ENCODE measurements at regions not wholly inside any gene's neighbourhood (a gene's known extent, or its start where the extent isn't known, plus 50 kb on each side); places are given as distances from the start of the nearest gene placed in this dataset.

- Histone ChIP-seq H2AK5ac (ENCODE audit: low read depth, low read length) (peak overlapping the region; percentile 48), H3K79me1 (ENCODE audit: low read depth, low read length) (no peaks in the 10 kb centered on the region), H2BK5ac (ENCODE audit: low read length) (no peak overlapping the region), H3K36me3 (replicated peaks in 1 of 2; ENCODE audit: control insufficient read depth in 2 of 2, insufficient read depth in 2 of 2, low read length in 2 of 2) (no peaks in the 10 kb centered on the region), H3K4me2 (ENCODE audit: insufficient read depth, low read length, poor library complexity, severe bottlenecking) (no peak overlapping the region), H3K23ac (ENCODE audit: low read depth, low read length, poor library complexity) (no peak overlapping the region), H2BK120ac (ENCODE audit: low read depth, low read length) (no peak overlapping the region), H2BK15ac (ENCODE audit: low read length) (peak overlapping the region; percentile 17), H3K14ac (ENCODE audit: low read length) (no peak overlapping the region), H3K18ac (ENCODE audit: low read length) (peak overlapping the region; percentile 61), H3K9me3 (replicated peaks in 1 of 2; ENCODE audit: control insufficient read depth in 2 of 2, insufficient read depth in 1 of 2, low read depth in 1 of 2, low read length in 2 of 2) (no peaks in the 10 kb centered on the region), H4K8ac (ENCODE audit: low read depth, low read length) (no peak overlapping the region), H4K91ac (ENCODE audit: low read depth, low read length, poor library complexity) (no peak overlapping the region), H2BK12ac (ENCODE audit: low read length) (no peak overlapping the region), H3K27me3 (ENCODE audit: control insufficient read depth in 3 of 3, insufficient read depth in 3 of 3, low read depth in 1 of 3, low read length in 3 of 3) (peaks cover 0 to 13% (median 0%) of the 10 kb centered on the region in 3 experiments), H2AFZ (ENCODE audit: low read length) (no peak overlapping the region), H3K9ac (ENCODE audit: low read depth, low read length, poor library complexity) (no peak overlapping the region), H3K4me3 (ENCODE audit: low read length in 2 of 2) (no peak overlapping the region), H3K4me1 (ENCODE audit: control insufficient read depth in 2 of 2, insufficient read depth in 1 of 2, low read depth in 1 of 2, low read length in 2 of 2) (peaks cover 2 to 17% of the 10 kb centered on the region in 2 donors), H3K4ac (ENCODE audit: low read length) (no peak overlapping the region), H3K27ac (replicated peaks; ENCODE audit: low read length) (no peak overlapping the region)
- WGBS, 2 donors (ENCODE audit: extremely low coverage in 2 of 2, insufficient read length in 2 of 2, insufficient replicate concordance in 1 of 2), result no CpG with 5 or more reads among the region's 2 CpGs
- no peak for DNase-seq (ENCODE audit: low spot score)
These were observed 206.1 kb upstream of the PHYHIPL start for GRCh38 chr10:58970160-58970915.

- no peak overlapping the region for H2BK15ac ChIP-seq (ENCODE audit: low read length)
- no peak overlapping the region for H2BK5ac ChIP-seq (ENCODE audit: low read length)
- H4K91ac ChIP-seq (ENCODE audit: low read depth, low read length, poor library complexity), result no peak overlapping the region
- no peak overlapping the region for H2BK12ac ChIP-seq (ENCODE audit: low read length)
- no peak overlapping the region for H3K23ac ChIP-seq (ENCODE audit: low read depth, low read length, poor library complexity)
- H3K27me3 ChIP-seq (ENCODE audit: control insufficient read depth in 3 of 3, insufficient read depth in 3 of 3, low read depth in 1 of 3, low read length in 3 of 3), result peaks cover 0 to 9% (median 0%) of the 10 kb centered on the region in 3 experiments
- H3K4me2 ChIP-seq (ENCODE audit: insufficient read depth, low read length, poor library complexity, severe bottlenecking), result no peak overlapping the region
- H3K4ac ChIP-seq (ENCODE audit: low read length), result no peak overlapping the region
- no peak overlapping the region for H3K27ac ChIP-seq (replicated peaks; ENCODE audit: low read length)
- no peaks in the 10 kb centered on the region for H3K79me1 ChIP-seq (ENCODE audit: low read depth, low read length)
- peaks cover 2 to 15% of the 10 kb centered on the region in 2 donors for H3K4me1 ChIP-seq (ENCODE audit: control insufficient read depth in 2 of 2, insufficient read depth in 1 of 2, low read depth in 1 of 2, low read length in 2 of 2)
- H3K9me3 ChIP-seq (replicated peaks in 1 of 2; ENCODE audit: control insufficient read depth in 2 of 2, insufficient read depth in 1 of 2, low read depth in 1 of 2, low read length in 2 of 2), result no peaks in the 10 kb centered on the region
- no peak overlapping the region for H2AFZ ChIP-seq (ENCODE audit: low read length)
- H3K36me3 ChIP-seq (replicated peaks in 1 of 2; ENCODE audit: control insufficient read depth in 2 of 2, insufficient read depth in 2 of 2, low read length in 2 of 2), result no peaks in the 10 kb centered on the region
- DNase-seq (ENCODE audit: low spot score), result no peak
- H2BK120ac ChIP-seq (ENCODE audit: low read depth, low read length), result no peak overlapping the region
- H3K9ac ChIP-seq (ENCODE audit: low read depth, low read length, poor library complexity), result no peak overlapping the region
- H4K8ac ChIP-seq (ENCODE audit: low read depth, low read length), result no peak overlapping the region
- H3K18ac ChIP-seq (ENCODE audit: low read length), result no peak overlapping the region
- no peak overlapping the region for H3K4me3 ChIP-seq (ENCODE audit: low read length in 2 of 2)
- H2AK5ac ChIP-seq (ENCODE audit: low read depth, low read length), result no peak overlapping the region
- H3K14ac ChIP-seq (ENCODE audit: low read length), result no peak overlapping the region
These were observed 205.2 kb upstream of the PHYHIPL start for GRCh38 chr10:58971211-58971610.

GRCh38 chr10:58971796-58972491 lies 204.5 kb upstream of the PHYHIPL start:
- H2BK5ac ChIP-seq (ENCODE audit: low read length), result no peak overlapping the region
- H2AFZ ChIP-seq (ENCODE audit: low read length), result no peak overlapping the region
- H2AK5ac ChIP-seq (ENCODE audit: low read depth, low read length), result no peak overlapping the region
- H3K4me3 ChIP-seq (ENCODE audit: low read length in 2 of 2), result no peak overlapping the region
- no peaks in the 10 kb centered on the region for H3K9me3 ChIP-seq (replicated peaks in 1 of 2; ENCODE audit: control insufficient read depth in 2 of 2, insufficient read depth in 1 of 2, low read depth in 1 of 2, low read length in 2 of 2)
- peaks cover 0 to 9% (median 0%) of the 10 kb centered on the region in 3 experiments for H3K27me3 ChIP-seq (ENCODE audit: control insufficient read depth in 3 of 3, insufficient read depth in 3 of 3, low read depth in 1 of 3, low read length in 3 of 3)
- H4K91ac ChIP-seq (ENCODE audit: low read depth, low read length, poor library complexity), result no peak overlapping the region
- H4K8ac ChIP-seq (ENCODE audit: low read depth, low read length), result no peak overlapping the region
- no peak overlapping the region for H3K27ac ChIP-seq (replicated peaks; ENCODE audit: low read length)
- no peak overlapping the region for H3K4me2 ChIP-seq (ENCODE audit: insufficient read depth, low read length, poor library complexity, severe bottlenecking)
- H3K4me1 ChIP-seq (ENCODE audit: control insufficient read depth in 2 of 2, insufficient read depth in 1 of 2, low read depth in 1 of 2, low read length in 2 of 2), result peaks cover 2 to 15% of the 10 kb centered on the region in 2 donors
- no peak overlapping the region for H3K14ac ChIP-seq (ENCODE audit: low read length)
- H2BK120ac ChIP-seq (ENCODE audit: low read depth, low read length), result no peak overlapping the region
- H3K23ac ChIP-seq (ENCODE audit: low read depth, low read length, poor library complexity), result no peak overlapping the region
- no peak overlapping the region for H3K9ac ChIP-seq (ENCODE audit: low read depth, low read length, poor library complexity)
- no peak overlapping the region for H3K4ac ChIP-seq (ENCODE audit: low read length)
- H2BK15ac ChIP-seq (ENCODE audit: low read length), result no peak overlapping the region
- DNase-seq (ENCODE audit: low spot score), result no peak
- WGBS, 2 donors (ENCODE audit: extremely low coverage in 2 of 2, insufficient read length in 2 of 2, insufficient replicate concordance in 1 of 2), result no CpG with 5 or more reads among the region's 2 CpGs
- H2BK12ac ChIP-seq (ENCODE audit: low read length), result no peak overlapping the region
- H3K79me1 ChIP-seq (ENCODE audit: low read depth, low read length), result no peaks in the 10 kb centered on the region
- no peak overlapping the region for H3K18ac ChIP-seq (ENCODE audit: low read length)
- H3K36me3 ChIP-seq (replicated peaks in 1 of 2; ENCODE audit: control insufficient read depth in 2 of 2, insufficient read depth in 2 of 2, low read length in 2 of 2), result no peaks in the 10 kb centered on the region

- no peaks in the 10 kb centered on the region for H3K36me3 ChIP-seq (replicated peaks in 1 of 2; ENCODE audit: control insufficient read depth in 2 of 2, insufficient read depth in 2 of 2, low read length in 2 of 2)
- no peak overlapping the region for H3K23ac ChIP-seq (ENCODE audit: low read depth, low read length, poor library complexity)
- H3K4me3 ChIP-seq (ENCODE audit: low read length in 2 of 2), result no peak overlapping the region
- no peak overlapping the region for H4K8ac ChIP-seq (ENCODE audit: low read depth, low read length)
- peak; percentile 35 for DNase-seq (ENCODE audit: low spot score)
- H3K4me1 ChIP-seq (ENCODE audit: control insufficient read depth in 2 of 2, insufficient read depth in 1 of 2, low read depth in 1 of 2, low read length in 2 of 2), result peaks cover 2 to 14% of the 10 kb centered on the region in 2 donors
- no peak overlapping the region for H2BK15ac ChIP-seq (ENCODE audit: low read length)
- H3K9ac ChIP-seq (ENCODE audit: low read depth, low read length, poor library complexity), result no peak overlapping the region
- H3K79me1 ChIP-seq (ENCODE audit: low read depth, low read length), result no peaks in the 10 kb centered on the region
- no peaks in the 10 kb centered on the region for H3K9me3 ChIP-seq (replicated peaks in 1 of 2; ENCODE audit: control insufficient read depth in 2 of 2, insufficient read depth in 1 of 2, low read depth in 1 of 2, low read length in 2 of 2)
- no CpG with 5 or more reads among the region's 2 CpGs for WGBS, 2 donors (ENCODE audit: extremely low coverage in 2 of 2, insufficient read length in 2 of 2, insufficient replicate concordance in 1 of 2)
- H2AFZ ChIP-seq (ENCODE audit: low read length), result no peak overlapping the region
- H4K91ac ChIP-seq (ENCODE audit: low read depth, low read length, poor library complexity), result no peak overlapping the region
- no peak overlapping the region for H2BK12ac ChIP-seq (ENCODE audit: low read length)
- no peak overlapping the region for H3K14ac ChIP-seq (ENCODE audit: low read length)
- peaks cover 0 to 9% (median 0%) of the 10 kb centered on the region in 3 experiments for H3K27me3 ChIP-seq (ENCODE audit: control insufficient read depth in 3 of 3, insufficient read depth in 3 of 3, low read depth in 1 of 3, low read length in 3 of 3)
- no peak overlapping the region for H3K4me2 ChIP-seq (ENCODE audit: insufficient read depth, low read length, poor library complexity, severe bottlenecking)
- no peak overlapping the region for H2BK120ac ChIP-seq (ENCODE audit: low read depth, low read length)
- no peak overlapping the region for H2BK5ac ChIP-seq (ENCODE audit: low read length)
- H2AK5ac ChIP-seq (ENCODE audit: low read depth, low read length), result no peak overlapping the region
- no peak overlapping the region for H3K18ac ChIP-seq (ENCODE audit: low read length)
- no peak overlapping the region for H3K27ac ChIP-seq (replicated peaks; ENCODE audit: low read length)
- no peak overlapping the region for H3K4ac ChIP-seq (ENCODE audit: low read length)
These were observed 203.7 kb upstream of the PHYHIPL start for GRCh38 chr10:58972576-58973234.
